T-helper 1 cell (primary cell): ENCODE measurements at regions not wholly inside any gene's neighbourhood (a gene's known extent, or its start where the extent isn't known, plus 50 kb on each side); places are given as distances from the start of the nearest gene placed in this dataset.

Source experiments
- DNase-seq, 5 donors: peaks; one replicate each; pipeline ENCODE4 v3.0.0-alpha.2; 2012 to 2020

DNA sequence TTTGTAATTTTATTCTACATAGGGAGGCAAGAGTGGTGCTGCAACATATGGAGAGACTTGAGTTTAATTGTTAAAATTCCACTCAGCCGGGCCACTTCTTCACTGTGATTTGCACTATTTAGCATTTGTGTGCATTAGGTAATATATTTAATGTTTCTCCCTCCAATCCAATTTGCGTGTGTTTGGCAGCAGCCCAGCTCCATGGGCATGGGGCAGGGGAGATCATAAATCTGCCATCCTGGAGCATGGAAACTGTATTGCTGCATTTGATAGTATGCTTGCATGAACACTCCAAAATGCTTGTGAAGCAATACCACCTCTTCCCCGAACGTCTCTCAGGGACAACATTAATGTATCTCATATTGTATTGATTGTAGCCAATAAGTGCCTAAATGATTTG is 339.1 kb upstream of the RBFOX1 start:
- DNase-seq, result no peak

DNA sequence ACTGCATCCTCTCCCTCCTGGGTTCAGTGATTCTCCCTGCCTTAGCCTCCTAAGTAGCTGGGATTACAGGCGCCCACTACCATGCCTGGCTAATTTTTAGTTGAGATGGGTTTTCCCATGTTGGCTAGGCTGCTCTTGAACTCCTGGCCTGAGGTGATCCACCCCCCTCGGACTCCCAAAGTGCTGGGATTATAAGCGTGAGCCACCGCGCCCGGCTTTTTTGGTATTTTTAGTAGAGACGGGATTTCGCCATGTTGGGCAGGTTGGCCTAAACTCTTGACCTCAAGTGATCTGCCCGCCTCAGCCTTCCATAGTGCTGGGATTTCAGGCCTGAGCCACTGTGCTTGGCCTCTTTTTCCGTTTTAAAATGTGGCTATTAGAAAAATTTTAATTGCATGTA is 343.8 kb upstream of the RBFOX1 start:
- DNase-seq, result no peak

DNA sequence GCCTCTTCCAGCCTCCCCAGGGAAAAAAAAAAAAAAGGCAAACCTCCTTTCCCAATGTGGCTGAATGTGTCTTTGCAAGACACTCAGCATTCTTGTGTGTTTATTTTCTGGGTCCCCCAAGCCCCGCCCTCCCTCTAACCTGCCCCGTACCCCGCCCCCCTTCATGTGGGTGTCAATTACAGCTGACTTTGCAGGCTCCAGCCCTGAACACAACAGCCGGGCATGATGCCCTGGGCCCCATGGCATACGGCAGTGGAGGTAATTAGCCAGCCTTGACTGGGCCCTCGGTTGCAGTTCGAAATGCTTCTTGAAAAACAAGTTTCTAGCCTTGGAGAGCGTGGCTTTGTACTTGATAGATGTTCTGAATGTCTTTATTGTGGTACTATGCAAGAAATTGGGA is 354.7 kb upstream of the RBFOX1 start:
- DNase-seq, result no peak

DNA sequence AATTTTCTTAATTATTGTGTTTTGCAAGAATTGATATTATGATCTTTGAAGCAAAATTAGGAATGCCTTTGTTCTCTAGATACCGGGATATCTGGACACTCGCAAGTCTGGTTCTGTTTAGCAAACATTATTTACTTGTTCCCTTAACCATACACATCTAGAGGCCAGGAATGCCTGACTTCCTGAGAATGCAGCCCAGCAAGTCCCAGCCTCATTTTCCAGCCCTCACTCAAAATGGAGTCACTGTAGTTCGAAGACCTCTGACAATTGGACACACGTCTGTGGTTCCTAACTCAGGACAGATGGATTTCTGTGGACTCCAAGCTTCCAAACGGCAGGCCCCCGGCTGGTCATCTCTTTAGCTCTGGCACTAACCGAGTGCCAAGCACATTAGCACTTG is 355.4 kb upstream of the RBFOX1 start:
- DNase-seq, result no peak

DNA sequence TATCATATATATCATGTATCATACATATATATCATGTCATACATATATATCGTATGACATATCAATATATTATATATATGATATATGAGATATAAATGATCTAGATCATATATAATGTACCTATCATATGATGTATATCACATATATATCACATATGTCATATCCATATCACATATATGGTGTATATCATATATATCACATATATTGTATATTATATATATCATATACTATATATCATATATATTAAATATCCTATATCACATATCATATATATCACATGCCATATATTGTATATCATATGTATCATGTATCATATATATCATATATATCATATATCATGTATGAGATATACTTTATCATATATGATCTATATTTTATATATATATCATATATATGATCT is 355.9 kb upstream of the RBFOX1 start:
- DNase-seq, result no peak

DNA sequence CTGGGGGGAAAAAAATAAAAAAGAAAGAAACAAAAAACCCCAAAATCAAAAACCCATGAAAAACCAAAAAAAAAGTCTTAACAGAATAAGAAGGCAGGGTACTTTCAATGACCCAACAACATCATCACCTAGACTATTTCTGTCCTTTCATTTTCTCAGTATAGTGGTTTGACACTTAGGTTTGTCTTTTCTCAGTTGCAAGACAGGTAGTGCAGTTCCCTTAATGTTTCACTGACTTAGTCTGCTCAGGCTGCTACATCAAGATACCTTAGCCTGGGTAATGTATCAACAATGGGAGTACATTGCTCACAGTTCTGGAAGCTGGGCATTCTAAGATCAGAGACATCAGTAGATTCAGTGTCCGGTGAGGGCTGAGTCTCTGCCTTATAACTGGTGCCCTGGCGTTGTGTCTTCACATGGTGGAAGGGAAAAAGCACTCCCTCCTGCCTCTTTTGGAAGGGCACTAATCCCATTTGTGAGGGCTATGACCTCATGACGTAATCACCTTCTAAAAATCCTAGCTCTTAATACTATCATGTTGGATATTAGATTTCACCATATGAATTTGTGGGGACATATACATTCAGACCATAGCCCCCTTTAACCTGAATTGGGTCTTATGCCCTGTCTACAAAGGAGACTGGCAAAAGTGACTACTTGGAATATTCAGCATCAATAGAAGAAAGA is 362.3 kb upstream of the RBFOX1 start:
- DNase-seq, result no peak

DNA sequence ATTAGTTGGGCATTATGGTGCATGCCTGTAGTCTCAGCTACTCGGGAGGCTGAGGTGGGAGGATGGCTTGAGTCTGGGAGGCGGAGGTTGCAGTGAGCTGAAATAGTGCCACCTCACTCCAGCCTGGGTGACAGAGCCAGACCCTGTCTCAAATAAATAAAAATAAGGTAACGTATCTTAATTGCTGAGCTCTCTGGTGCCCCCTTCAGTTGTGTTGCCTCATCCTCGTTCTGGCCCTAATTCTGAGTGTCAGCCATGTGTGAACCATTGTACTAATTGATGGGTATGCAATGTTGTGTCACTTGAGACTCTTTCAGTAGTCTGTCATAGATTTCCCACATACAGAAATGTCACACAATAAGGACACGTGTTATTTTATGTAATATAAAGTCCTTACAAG is 363.1 kb upstream of the RBFOX1 start:
- no peak for DNase-seq

DNA sequence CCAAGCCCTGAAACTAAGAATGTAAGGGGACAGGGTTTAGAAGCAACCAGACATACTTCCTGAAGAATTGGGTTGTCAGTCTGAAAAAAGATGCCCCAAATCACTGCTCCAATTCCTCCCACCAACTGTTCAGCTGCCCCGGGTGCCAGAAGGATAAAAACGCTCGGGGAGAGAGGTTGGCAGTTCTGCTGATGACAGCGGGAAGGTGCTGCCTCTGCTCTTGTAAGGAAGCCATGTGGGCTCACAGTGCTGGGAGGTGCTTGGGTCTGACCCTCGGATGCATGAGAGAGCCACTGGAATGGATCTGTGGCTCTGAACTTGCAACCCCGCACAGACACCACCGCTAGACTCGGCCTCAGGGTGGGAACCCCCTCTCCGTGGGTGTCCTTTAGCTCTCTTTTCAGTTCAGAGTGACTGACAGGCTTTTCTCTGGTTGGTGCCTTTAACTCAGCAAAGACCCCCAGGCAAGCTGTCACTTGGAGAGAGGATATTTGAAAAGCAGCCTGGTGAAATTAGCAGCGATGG is 364.8 kb upstream of the RBFOX1 start:
- DNase-seq, result no peak

DNA sequence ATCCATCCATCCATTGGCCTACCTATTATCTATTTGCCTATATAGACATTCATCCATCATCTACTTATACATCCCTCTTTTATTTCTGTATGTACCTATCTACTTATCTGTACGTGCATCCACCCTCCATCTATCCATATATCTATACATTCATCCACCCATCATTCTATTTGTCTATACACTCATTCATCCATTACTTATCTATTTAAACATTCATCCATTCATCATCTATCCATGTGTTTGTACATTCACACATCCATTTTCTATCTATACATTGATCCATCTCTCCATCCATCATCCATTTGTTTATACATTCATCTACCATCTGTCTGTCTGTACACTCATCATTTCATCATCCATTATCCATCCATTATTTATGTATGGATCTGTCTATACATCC is 365.7 kb upstream of the RBFOX1 start:
- DNase-seq, result no peak

DNA sequence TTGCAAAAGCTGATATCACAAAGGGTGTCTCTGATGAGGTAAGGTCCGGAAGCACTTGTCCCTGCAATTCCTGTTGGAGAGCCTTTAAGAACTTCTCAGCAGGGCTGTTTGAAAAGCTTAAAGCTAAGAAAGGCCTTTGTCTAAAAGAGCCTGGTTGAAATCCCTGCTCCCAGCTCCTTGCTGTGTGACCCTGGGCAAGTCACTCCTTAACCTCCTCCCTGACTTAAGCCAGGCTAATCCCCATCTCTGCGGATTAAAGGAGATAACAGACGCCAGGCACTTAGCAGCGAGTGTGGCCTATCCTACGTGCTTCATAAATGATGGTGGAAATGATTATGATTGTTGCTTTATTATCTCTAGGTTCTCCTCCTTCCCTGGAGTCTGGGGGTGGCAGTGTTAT is 368.0 kb upstream of the RBFOX1 start:
- DNase-seq, result no peak

DNA sequence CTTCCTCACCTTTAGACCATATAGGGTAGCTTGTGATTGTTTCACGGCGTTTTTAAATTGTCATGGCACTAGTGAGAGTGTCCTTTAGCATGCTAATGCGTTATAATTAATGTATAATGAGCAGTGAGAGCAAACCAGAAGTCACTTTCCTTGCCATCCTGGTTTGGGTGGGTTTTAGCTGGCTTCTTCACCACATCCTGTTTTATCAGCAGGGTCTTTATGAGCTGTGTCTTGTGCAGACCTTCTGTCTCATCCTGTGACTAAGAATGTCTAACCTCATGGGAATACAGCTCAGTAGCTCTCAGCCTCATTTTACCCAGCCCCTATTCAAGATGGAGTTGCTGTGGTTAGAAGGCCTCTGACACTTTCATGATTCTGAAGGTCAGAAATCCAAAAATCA is 370.9 kb upstream of the RBFOX1 start:
- no peak for DNase-seq

DNA sequence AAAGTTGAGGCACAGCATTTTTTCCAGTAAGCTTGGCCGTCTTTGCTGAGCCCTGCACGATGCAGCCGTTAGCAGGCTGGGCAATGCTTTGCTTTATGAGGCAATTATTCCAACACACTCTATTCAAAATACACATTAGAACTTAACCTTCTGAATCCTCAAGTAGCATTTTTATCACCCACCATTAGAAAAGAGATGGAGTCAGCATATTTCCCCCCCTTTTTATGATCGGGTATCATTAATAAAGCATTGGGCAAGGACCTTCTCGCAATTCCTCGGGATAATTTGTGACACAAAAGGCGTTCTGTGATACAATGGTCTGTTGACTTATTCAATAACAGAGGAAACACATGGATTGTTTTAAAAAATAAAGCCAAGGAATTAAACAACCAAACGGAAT is 374.5 kb upstream of the RBFOX1 start:
- DNase-seq, result no peak

DNA sequence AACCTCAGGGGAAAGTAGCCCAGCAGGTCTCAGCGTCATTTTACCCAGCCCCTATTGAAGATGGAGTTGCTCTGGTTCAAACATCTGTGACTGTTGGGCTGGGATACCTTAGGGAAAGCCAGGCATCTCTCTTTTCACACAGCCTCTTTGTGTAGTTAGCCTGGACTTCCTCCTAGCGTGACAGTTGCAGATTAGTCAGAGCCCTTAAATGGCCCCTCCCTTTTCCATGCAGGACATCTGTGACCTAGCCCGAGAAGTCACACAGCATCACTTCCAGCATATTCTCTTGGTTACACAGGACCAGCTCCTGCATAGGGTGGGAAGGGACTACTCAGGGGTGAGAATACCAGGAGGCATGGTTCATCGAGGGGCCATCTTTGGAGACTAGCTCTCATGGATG is 375.0 kb upstream of the RBFOX1 start:
- no peak for DNase-seq

DNA sequence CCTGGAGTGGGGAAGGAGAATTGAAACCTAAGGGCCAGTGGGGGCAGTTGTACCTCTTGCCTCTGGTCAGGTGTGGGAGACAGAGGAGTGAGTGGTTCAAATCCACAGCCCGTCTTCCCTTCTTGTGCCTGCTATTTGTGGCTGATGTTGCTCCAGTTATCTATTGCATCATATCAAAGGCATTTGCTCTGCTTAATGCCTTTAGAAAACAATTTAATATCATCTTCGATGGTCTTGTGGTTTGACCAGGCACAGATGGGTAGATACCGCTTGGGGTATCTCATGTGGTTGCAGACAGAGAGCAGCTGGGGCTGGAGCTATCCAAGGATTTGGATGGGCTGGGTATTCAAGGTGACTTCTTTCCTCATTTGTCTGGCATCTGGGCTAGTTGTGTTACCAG is 376.1 kb upstream of the RBFOX1 start:
- no peak for DNase-seq

DNA sequence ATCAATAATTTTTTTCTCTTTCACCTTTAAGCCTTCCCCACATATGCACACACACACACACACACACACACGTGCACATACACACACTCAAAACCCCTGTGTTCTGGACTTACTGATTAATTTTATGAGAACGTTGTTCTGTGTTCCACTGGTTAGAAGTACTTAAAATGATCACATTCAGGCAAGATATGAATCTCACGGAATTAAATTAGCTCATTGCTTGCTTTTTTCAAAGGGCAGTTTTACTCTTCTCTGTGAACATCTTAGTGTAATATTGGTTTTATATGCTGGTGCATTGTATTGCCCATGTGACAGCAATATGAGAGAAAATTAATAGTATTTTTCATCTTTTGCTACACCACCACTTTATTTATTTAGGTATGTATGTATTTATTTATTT is 377.3 kb upstream of the RBFOX1 start:
- DNase-seq, result no peak

DNA sequence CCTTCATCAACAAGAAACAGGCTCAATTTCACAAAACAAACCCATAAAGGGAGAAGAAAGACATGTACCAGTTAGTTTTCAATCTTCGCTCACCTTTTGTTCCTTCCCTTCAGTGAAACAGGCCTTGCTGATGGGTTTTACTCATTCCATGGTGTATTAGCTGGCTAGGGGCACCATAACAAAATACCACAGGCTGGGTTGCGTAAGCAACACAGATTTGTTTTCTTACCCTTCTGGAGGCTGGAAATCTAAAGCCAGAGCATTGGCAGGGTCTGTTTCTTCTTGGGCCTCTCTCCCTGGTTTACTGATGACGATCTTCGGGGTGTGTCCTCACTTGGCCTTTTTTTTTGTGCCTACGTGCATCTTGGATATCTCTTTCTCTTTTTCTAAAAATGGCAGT is 383.4 kb upstream of the RBFOX1 start:
- DNase-seq, result no peak

DNA sequence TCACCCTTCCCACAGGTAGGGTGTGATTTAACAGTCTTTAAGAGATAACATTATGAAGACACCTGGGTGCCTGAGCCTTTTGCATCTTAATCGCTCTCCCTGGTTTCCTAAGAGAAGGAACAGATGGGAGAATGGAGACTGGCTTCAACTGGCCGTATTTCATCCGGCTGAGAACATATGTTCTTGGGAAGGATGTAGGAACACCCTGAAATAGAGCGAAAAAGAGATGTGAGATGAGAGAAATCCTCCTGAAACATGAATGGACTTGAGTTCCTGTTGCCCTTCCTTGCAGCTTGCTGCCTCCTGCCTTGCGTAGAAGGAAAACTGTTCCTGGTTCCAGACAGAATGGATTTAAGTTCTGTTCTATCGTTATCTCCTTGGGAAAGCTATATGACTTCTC is 385.4 kb upstream of the RBFOX1 start:
- no peak for DNase-seq

DNA sequence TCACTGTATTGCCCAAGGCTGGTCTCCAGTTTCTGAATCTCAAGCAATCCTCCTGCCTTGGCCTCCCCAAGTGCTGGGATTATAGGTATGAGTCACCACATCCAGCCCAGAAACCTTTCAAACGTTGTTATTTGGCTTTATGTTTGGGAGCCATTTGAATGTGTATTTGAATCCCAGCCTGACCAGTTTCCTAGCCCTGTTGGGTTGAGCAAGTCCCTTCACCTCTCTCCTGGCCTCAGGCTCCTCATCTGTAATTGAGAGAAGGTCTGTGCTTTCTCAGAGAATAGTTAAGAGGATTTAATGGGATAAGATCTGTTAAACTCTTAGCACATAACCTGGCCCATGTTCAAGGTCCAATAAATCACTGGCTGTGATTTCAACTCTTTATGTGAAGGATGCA is 385.8 kb upstream of the RBFOX1 start:
- DNase-seq, result no peak

DNA sequence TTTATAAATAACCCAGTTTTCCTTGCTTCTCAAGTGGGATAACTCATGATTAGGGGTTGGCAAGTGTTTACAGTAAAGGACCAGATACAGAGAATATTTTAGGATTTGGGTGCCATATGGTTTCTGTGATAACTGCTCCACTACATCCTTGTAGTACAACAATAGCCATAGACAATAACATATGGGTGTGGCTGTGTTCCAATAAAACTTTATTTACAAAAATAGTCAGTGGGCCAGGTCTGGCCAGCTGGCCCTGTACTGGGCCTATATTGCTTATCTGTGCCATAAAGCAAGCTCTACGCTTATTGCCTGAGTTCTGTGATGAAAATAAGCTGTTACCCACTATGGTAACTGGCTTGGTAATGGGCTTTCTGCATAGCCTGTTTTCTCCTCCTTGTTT is 386.5 kb upstream of the RBFOX1 start:
- DNase-seq, result no peak

DNA sequence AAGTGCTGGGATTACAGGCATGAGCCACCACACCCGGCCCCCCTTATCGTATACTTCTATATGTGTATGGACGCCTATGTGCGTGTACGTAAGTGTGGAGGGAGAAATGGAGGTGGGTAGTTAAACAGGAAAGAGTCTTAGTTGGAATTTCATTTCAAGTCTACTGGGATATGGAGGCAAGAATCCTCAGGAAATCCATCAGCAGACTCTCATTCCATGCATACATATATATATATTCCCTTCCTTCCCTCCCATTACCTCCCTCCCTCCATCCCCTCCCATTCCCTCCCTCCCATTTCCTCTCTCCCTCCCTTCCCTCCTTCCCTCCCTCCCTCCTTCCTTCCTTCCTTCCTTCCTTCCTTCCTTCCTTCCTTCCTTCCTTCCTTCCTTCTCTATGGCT is 391.7 kb upstream of the RBFOX1 start:
- DNase-seq, result no peak

DNA sequence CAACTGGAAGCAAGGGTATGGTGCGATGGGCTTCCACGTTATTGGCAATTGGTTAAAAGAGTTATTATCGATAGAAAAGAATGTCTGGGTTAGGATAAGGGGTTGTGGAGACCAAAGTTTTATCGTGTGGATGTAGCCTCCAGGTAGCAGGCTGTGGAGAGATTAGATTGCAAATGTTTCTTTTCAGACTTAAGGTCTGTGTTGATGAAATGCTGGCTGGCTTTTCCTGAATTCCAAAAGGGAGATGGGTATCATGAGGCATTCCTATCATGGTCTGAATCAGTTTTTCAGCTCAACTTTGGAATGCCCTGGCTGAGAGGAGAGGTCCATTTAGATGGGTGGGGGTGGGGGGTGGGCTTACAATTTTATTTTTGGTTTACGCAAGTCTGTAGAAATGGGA is 395.0 kb upstream of the RBFOX1 start:
- no peak for DNase-seq

DNA sequence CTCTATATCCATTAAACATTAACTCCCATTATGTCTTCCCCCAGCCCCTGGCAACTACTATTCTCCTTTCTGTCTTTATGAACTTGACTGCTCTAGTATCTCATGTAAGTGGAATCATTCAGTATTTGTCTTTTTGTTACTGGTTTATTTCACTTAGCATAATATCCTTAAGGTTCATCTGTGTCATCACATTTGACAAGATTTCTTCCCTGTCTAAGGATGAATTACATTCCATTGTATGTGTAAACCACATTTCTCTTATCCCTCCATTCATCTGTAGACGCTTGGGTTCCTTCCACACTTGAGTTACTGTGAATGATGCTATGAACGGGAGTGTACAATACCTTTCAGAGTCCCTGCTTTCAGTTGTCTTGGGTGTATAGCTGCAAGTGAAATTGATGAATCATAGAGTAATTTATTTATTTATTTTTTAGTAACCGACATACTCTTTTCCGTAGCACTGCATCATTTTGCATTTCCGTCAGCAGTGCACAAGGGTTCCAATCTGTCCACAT is 399.7 kb upstream of the RBFOX1 start:
- no peak for DNase-seq

DNA sequence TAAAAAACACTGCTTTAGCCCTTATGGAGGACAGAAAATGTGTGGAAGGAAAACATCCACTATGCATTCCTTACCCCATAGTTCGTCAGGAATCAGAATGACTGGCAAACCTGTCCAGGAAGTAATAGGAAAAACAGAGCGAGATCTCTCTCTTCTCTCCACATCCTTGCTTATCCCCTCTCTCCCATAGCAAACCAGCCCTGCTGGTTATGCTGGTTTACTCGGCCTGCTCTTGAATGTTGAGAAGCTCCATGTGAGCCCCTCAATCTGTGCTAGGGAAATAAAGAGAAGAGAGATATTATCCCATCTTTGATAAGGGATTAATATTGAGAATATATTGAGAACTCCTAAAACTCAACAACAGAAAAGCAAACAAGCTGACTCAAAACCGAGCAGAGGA is 402.8 kb upstream of the RBFOX1 start:
- no peak for DNase-seq

DNA sequence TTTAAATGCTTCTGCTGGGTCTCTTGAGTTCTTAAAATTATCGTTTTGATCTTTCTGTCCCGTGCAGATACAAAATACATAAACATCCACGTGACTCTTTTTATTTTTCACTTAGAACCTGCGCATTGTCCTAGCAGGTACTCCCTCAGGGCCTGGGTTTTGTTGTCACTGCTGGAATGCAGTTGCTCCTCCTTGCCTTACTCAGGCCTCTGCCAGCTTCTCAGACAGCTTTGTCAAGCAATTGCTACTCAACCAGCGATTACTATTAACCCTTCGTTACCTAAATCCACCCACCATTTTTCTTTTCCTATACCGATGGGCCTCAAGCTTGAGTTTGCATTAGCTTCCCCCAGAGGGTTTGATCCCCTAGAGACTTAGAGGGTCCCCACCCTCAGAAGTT is 405.9 kb upstream of the RBFOX1 start:
- DNase-seq, result no peak

DNA sequence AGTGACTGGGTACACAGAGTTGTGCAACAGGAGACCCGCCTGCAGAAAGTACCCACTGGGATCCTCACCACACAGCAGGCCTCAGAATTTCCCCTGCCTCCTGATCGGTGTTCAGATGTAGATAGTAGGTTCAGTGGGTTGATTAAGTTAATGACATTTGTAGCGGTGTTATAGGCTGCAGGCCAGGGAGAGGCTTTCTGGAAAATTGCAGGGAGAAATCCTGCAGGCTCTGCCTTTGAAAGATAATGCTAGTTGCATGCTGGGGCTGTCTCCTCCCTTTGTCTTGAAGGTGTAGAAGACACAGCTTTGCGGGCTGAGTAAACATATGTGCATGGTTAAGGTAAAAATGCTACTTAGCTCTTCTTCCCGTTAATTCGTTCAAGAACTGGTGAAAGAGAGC is 406.3 kb upstream of the RBFOX1 start:
- no peak for DNase-seq
